SK-N-SH (cell line): ENCODE measurements at regions not wholly inside any gene's neighbourhood (a gene's known extent, or its start where the extent isn't known, plus 50 kb on each side); places are given as distances from the start of the nearest gene placed in this dataset.

Source experiments
- CTCF ChIA-PET: fragments of 300-600, 350-600 bp; formaldehyde crosslinking; extraction: SDS; loops from one replicate; lab custom pipeline; 2021; lab: Yijun Ruan, JAX
- POLR2A ChIA-PET: fragments of 350-600 bp; sonication (Branson Sonifier 250); formaldehyde crosslinking; extraction: SDS; loops from one replicate; lab custom pipeline; 2020; ENCODE audit warnings: antibody characterized with exemption, inconsistent platforms; lab: Yijun Ruan, JAX
- DNase-seq: peaks from one replicate; pipeline ENCODE4 v3.0.0; 2012
- H2AFZ ChIP-seq: fragments of 200-600 bp; sonication (generic); 2 replicates; pipeline ENCODE4 v1.8.1; 2016; ENCODE audit warnings: antibody characterized with exemption, mild to moderate bottlenecking, low read depth
- H3F3A ChIP-seq: fragments of 200-600 bp; sonication (generic); replicated peaks from 2 replicates; pipeline ENCODE3; 2016; ENCODE audit warnings: antibody characterized with exemption, mild to moderate bottlenecking; ENCODE audit not compliant: insufficient read depth
- H3K27ac ChIP-seq, 2 experiments: fragments of 200-500 bp in 1 of 2; fragments of 200-600 bp in 1 of 2; sonication (Bioruptor generic) in 1 of 2; sonication (generic), shearing (Covaris generic) in 1 of 2; 2 replicates each; pipeline versions ENCODE4 v1.5.1 to v1.6.1; 2014 to 2016; ENCODE audit warnings: low read depth in 2 of 2, inconsistent platforms in 1 of 2, low read length in 1 of 2, mild to moderate bottlenecking in 1 of 2, mixed read lengths in 1 of 2
- H3K27me3 ChIP-seq: fragments of 200-600 bp; sonication (generic), shearing (Covaris generic); 2 replicates; pipeline ENCODE4 v1.6.1; 2016; ENCODE audit warnings: mixed run types; ENCODE audit not compliant: insufficient read depth
- H3K36me3 ChIP-seq, 2 experiments: fragments of 200-500 bp in 1 of 2; fragments of 200-600 bp in 1 of 2; sonication (Bioruptor generic) in 1 of 2; sonication (generic) in 1 of 2; replicated peaks in 1 of 2; 2 replicates each; pipeline versions ENCODE3 to v1.5.1; 2014 to 2016; ENCODE audit warnings: low read length in 1 of 2, mild to moderate bottlenecking in 1 of 2; ENCODE audit not compliant: insufficient read depth in 2 of 2, control insufficient read depth in 1 of 2
- H3K4me1 ChIP-seq, 2 experiments: fragments of 200-500 bp in 1 of 2; fragments of 200-600 bp in 1 of 2; sonication (Bioruptor generic) in 1 of 2; sonication (generic), shearing (Covaris generic) in 1 of 2; 2 replicates each; pipeline versions ENCODE4 v1.5.1 to v1.6.1; 2014 to 2016; ENCODE audit warnings: low read depth in 1 of 2, low read length in 1 of 2, mixed run types in 1 of 2; ENCODE audit not compliant: insufficient read depth in 2 of 2, control insufficient read depth in 1 of 2
- H3K4me2 ChIP-seq: fragments of 200-600 bp; sonication (generic), shearing (Covaris generic); 2 replicates; pipeline ENCODE4 v1.6.1; 2017; ENCODE audit warnings: mixed run types
- H3K4me3 ChIP-seq, 2 experiments: fragments of 200-500 bp in 1 of 2; fragments of 200-600 bp in 1 of 2; sonication (Bioruptor generic) in 1 of 2; sonication (generic), shearing (Covaris generic) in 1 of 2; 2 replicates each; pipeline versions ENCODE4 v1.5.1 to v1.8.1; 2014 to 2016; ENCODE audit warnings: low read depth in 2 of 2, inconsistent platforms in 1 of 2, low read length in 1 of 2, mild to moderate bottlenecking in 1 of 2, mixed read lengths in 1 of 2, moderate library complexity in 1 of 2
- H3K79me2 ChIP-seq: fragments of 200-600 bp; sonication (generic); 2 replicates; pipeline ENCODE4 v1.8.1; 2017; ENCODE audit warnings: mild to moderate bottlenecking; ENCODE audit not compliant: insufficient read depth
- H3K9ac ChIP-seq: fragments of 200-600 bp; sonication (generic); 2 replicates; pipeline ENCODE4 v1.6.1; 2017; ENCODE audit warnings: mixed run types
- H3K9me2 ChIP-seq: fragments of 200-600 bp; sonication (generic); 2 replicates; pipeline ENCODE4 v1.6.1; 2017; ENCODE audit warnings: mixed run types
- H3K9me3 ChIP-seq: fragments of 200-600 bp; sonication (generic); 2 replicates; pipeline ENCODE4 v1.6.1; 2017; ENCODE audit warnings: mixed run types, mild to moderate bottlenecking, moderate library complexity
- H4K20me1 ChIP-seq: fragments of 200-600 bp; sonication (generic); 2 replicates; pipeline ENCODE4 v1.6.1; 2017; ENCODE audit warnings: mild to moderate bottlenecking, mixed run types; ENCODE audit not compliant: insufficient read depth
- CHD2 ChIP-seq: fragments of 150-350 bp; IDR thresholded peaks from 2 replicates; pipeline ENCODE4 v1.6.1; 2018; ENCODE audit warnings: low read length; ENCODE audit not compliant: partially characterized antibody
- CTCF ChIP-seq: fragments of 200-600 bp; sonication (generic); IDR thresholded peaks from 2 replicates; pipeline ENCODE4 v1.6.1; 2017; ENCODE audit warnings: antibody characterized with exemption, mild to moderate bottlenecking, moderate library complexity
- EP300 ChIP-seq, 2 experiments: IDR thresholded peaks; 2 replicates each; pipeline versions ENCODE4 v1.4.0 to v1.6.1; 2012; ENCODE audit warnings: borderline replicate concordance in 1 of 2, low read depth in 1 of 2, low read length in 1 of 2
- FOSL2 ChIP-seq: IDR thresholded peaks from 2 replicates; pipeline ENCODE4 v1.4.0; 2012; ENCODE audit warnings: low read depth, mild to moderate bottlenecking, moderate library complexity, borderline replicate concordance
- FOXJ3 ChIP-seq: sonication (generic); formaldehyde crosslinking; IDR thresholded peaks from 2 replicates; pipeline ENCODE4 v1.5.1; 2020; ENCODE audit warnings: mild to moderate bottlenecking, missing genetic modification reagents
- FOXM1 ChIP-seq: IDR thresholded peaks from 2 replicates; pipeline ENCODE4 v1.4.0; 2012; ENCODE audit warnings: low read depth, mild to moderate bottlenecking
- GATA2 ChIP-seq: sonication (generic); formaldehyde crosslinking; IDR thresholded peaks from 2 replicates; pipeline ENCODE4 v1.5.0; 2020; ENCODE audit warnings: mild to moderate bottlenecking, missing genetic modification reagents
- IRF3 ChIP-seq: fragments of 150-350 bp; IDR thresholded peaks from 2 replicates; pipeline ENCODE4 v1.6.1; 2016; ENCODE audit warnings: mild to moderate bottlenecking, low read depth, low read length
- JUND ChIP-seq: IDR thresholded peaks from 2 replicates; pipeline ENCODE4 v1.4.0; 2012
- MEF2A ChIP-seq: IDR thresholded peaks from 2 replicates; pipeline ENCODE4 v1.4.0; 2012; ENCODE audit warnings: low read depth, borderline replicate concordance
- REST ChIP-seq: IDR thresholded peaks from 2 replicates; pipeline ENCODE4 v1.6.1; 2012; ENCODE audit warnings: mild to moderate bottlenecking, low read depth, low read length, moderate library complexity
- SMC3 ChIP-seq: IDR thresholded peaks from 2 replicates; pipeline ENCODE4 v1.6.1; 2012; ENCODE audit warnings: low read depth, low read length, improper control_type of control experiment
- TCF12 ChIP-seq: IDR thresholded peaks from 2 replicates; pipeline ENCODE4 v1.4.0; 2012
- USF2 ChIP-seq: fragments of 150-350 bp; IDR thresholded peaks from 2 replicates; pipeline ENCODE4 v1.6.1; 2017; ENCODE audit warnings: antibody characterized with exemption, low read length, low read depth, borderline replicate concordance
- WGBS: methylation state at CpG from one replicate; pipeline ENCODE4 v1.1.6; 2017; ENCODE audit warnings: low lambda C conversion rate; 5-methylcytosine and 5-hydroxymethylcytosine counted together

- H3K4me3 ChIP-seq: no peak overlapping the region
- no peaks in the 10 kb centered on the region for H4K20me1 ChIP-seq
- no peaks in the 10 kb centered on the region for H3K9me2 ChIP-seq
- DNase-seq: no peak
- no peak overlapping the region for H3K4me2 ChIP-seq
- H3K27me3 ChIP-seq: no peaks in the 10 kb centered on the region
- 22% methylated on average over 2 of the region's 2 CpGs for WGBS
- ChIA-PET POLR2A (no interaction called here), CTCF (interaction anchor here (0.6 to 1.1 kb wide), 2 partner anchors 9 to 78 kb away, joined by 3 read pairs; no protein-coding TSS in a partner anchor)
- H3K9me3 ChIP-seq: no peaks in the 10 kb centered on the region
- H3K36me3 ChIP-seq: no peaks in the 10 kb centered on the region
- H3K4me1 ChIP-seq: no peaks in the 10 kb centered on the region
- H3K79me2 ChIP-seq: no peaks in the 10 kb centered on the region
- H3K9ac ChIP-seq: no peak overlapping the region
- H3K27ac ChIP-seq: no peak overlapping the region
- no peaks in the 10 kb centered on the region for H3F3A ChIP-seq
- H2AFZ ChIP-seq: no peak overlapping the region
- no peak for TF ChIP-seq CTCF
- TF ChIP-seq USF2: no peak
- no peak for TF ChIP-seq MEF2A
- no peak for TF ChIP-seq FOXJ3 (CRISPR knock-in tag)
- no peak for TF ChIP-seq FOXM1
- no peak for TF ChIP-seq TCF12
- no peak for TF ChIP-seq EP300 (IDR thresholded peaks at IDR 0.05; ENCODE audit: borderline replicate concordance in 1 of 2, low read depth in 1 of 2, low read length in 1 of 2)
- no peak for TF ChIP-seq GATA2 (CRISPR knock-in tag)
- no peak for TF ChIP-seq SMC3
- no peak for TF ChIP-seq REST
- TF ChIP-seq JUND: no peak
- TF ChIP-seq CHD2: no peak
- no peak for TF ChIP-seq IRF3
- no peak for TF ChIP-seq FOSL2
These were observed 1608.6 kb upstream of the RAG2 start for GRCh38 chr11:38206663-38207062.
